Neuron (in vitro differentiated cells): ENCODE measurements at regions not wholly inside any gene's neighbourhood (a gene's known extent, or its start where the extent isn't known, plus 50 kb on each side); places are given as distances from the start of the nearest gene placed in this dataset.

ENCODE experiments used
- H2AFZ ChIP-seq: one replicate; pipeline ENCODE4 v1.6.1; 2013; ENCODE audit warnings: low read depth, mild to moderate bottlenecking, inconsistent platforms, low read length, moderate library complexity
- H3K27me3 ChIP-seq: one replicate; pipeline ENCODE4 v1.6.1; 2013; ENCODE audit warnings: low read length; ENCODE audit not compliant: insufficient read depth
- H3K36me3 ChIP-seq: one replicate; pipeline ENCODE4 v1.6.1; 2013; ENCODE audit warnings: low read length; ENCODE audit not compliant: insufficient read depth
- H3K4me1 ChIP-seq: one replicate; pipeline ENCODE4 v1.6.1; 2013; ENCODE audit warnings: low read length; ENCODE audit not compliant: insufficient read depth
- H3K4me3 ChIP-seq: 2 replicates; pipeline ENCODE4 v1.5.1; 2013; ENCODE audit warnings: mild to moderate bottlenecking, low read length, moderate library complexity
- H3K9me3 ChIP-seq: one replicate; pipeline ENCODE4 v1.6.1; 2013; ENCODE audit warnings: low read length

- H2AFZ ChIP-seq = no peak overlapping the region
- H3K27me3 ChIP-seq = no peaks in the 10 kb centered on the region
- no peaks in the 10 kb centered on the region for H3K9me3 ChIP-seq
- H3K4me3 ChIP-seq = no peak overlapping the region
- no peaks in the 10 kb centered on the region for H3K36me3 ChIP-seq
- H3K4me1 ChIP-seq = peaks cover 31% of the 10 kb centered on the region
These were observed 113.5 kb upstream of the TTC29 start for GRCh38 chr4:147059064-147059731.

GRCh38 chr4:147060151-147060931 is 114.7 kb upstream of the TTC29 start:
- Histone ChIP-seq H3K27me3 (no peaks in the 10 kb centered on the region), H3K9me3 (no peaks in the 10 kb centered on the region), H3K4me3 (no peak overlapping the region), H3K36me3 (no peaks in the 10 kb centered on the region), H2AFZ (no peak overlapping the region), H3K4me1 (peaks cover 31% of the 10 kb centered on the region)

- Histone ChIP-seq H3K4me1 (peaks cover 16% of the 10 kb centered on the region), H3K36me3 (no peaks in the 10 kb centered on the region), H3K4me3 (no peak overlapping the region), H3K27me3 (no peaks in the 10 kb centered on the region), H2AFZ (no peak overlapping the region), H3K9me3 (no peaks in the 10 kb centered on the region)
These were observed 119.2 kb upstream of the TTC29 start for GRCh38 chr4:147064856-147065255.

GRCh38 chr4:147068564-147068963 is 122.9 kb upstream of the TTC29 start:
- Histone ChIP-seq H3K4me1 (no peaks in the 10 kb centered on the region), H3K4me3 (no peak overlapping the region), H3K9me3 (peaks cover 9% of the 10 kb centered on the region), H2AFZ (no peak overlapping the region), H3K27me3 (no peaks in the 10 kb centered on the region), H3K36me3 (no peaks in the 10 kb centered on the region)

- Histone ChIP-seq H2AFZ (no peak overlapping the region), H3K4me1 (no peaks in the 10 kb centered on the region), H3K9me3 (peaks cover 9% of the 10 kb centered on the region), H3K36me3 (no peaks in the 10 kb centered on the region), H3K4me3 (no peak overlapping the region), H3K27me3 (no peaks in the 10 kb centered on the region)
These were observed 125.6 kb upstream of the TTC29 start for GRCh38 chr4:147071209-147071740.

- Histone ChIP-seq H3K9me3 (peaks cover 9% of the 10 kb centered on the region), H3K4me1 (no peaks in the 10 kb centered on the region), H3K27me3 (no peaks in the 10 kb centered on the region), H2AFZ (no peak overlapping the region), H3K36me3 (no peaks in the 10 kb centered on the region), H3K4me3 (no peak overlapping the region)
These were observed 130.5 kb upstream of the TTC29 start for GRCh38 chr4:147076179-147076578.

- H3K4me3 ChIP-seq = no peak overlapping the region
- no peak overlapping the region for H2AFZ ChIP-seq
- H3K36me3 ChIP-seq = no peaks in the 10 kb centered on the region
- no peaks in the 10 kb centered on the region for H3K4me1 ChIP-seq
- H3K27me3 ChIP-seq = no peaks in the 10 kb centered on the region
- peaks cover 9% of the 10 kb centered on the region for H3K9me3 ChIP-seq
These were observed 131.1 kb upstream of the TTC29 start for GRCh38 chr4:147076728-147077127.

- Histone ChIP-seq H3K9me3 (no peaks in the 10 kb centered on the region), H3K4me1 (no peaks in the 10 kb centered on the region), H3K27me3 (no peaks in the 10 kb centered on the region), H3K36me3 (no peaks in the 10 kb centered on the region), H3K4me3 (no peak overlapping the region), H2AFZ (no peak overlapping the region)
These were observed 132.7 kb upstream of the TTC29 start for GRCh38 chr4:147078362-147078761.

GRCh38 chr4:147078875-147079658 is 133.4 kb upstream of the TTC29 start:
- H3K27me3 ChIP-seq = no peaks in the 10 kb centered on the region
- no peak overlapping the region for H2AFZ ChIP-seq
- H3K4me3 ChIP-seq = no peak overlapping the region
- no peaks in the 10 kb centered on the region for H3K9me3 ChIP-seq
- no peaks in the 10 kb centered on the region for H3K36me3 ChIP-seq
- H3K4me1 ChIP-seq = no peaks in the 10 kb centered on the region

- peaks cover 3% of the 10 kb centered on the region for H3K4me1 ChIP-seq
- H3K9me3 ChIP-seq = no peaks in the 10 kb centered on the region
- H3K36me3 ChIP-seq = no peaks in the 10 kb centered on the region
- H2AFZ ChIP-seq = no peak overlapping the region
- no peak overlapping the region for H3K4me3 ChIP-seq
- H3K27me3 ChIP-seq = no peaks in the 10 kb centered on the region
These were observed 139.2 kb upstream of the TTC29 start for GRCh38 chr4:147084861-147085260.

GRCh38 chr4:147085781-147086180 is 140.1 kb upstream of the TTC29 start:
- Histone ChIP-seq H3K4me3 (no peak overlapping the region), H3K9me3 (no peaks in the 10 kb centered on the region), H3K27me3 (no peaks in the 10 kb centered on the region), H2AFZ (no peak overlapping the region), H3K4me1 (peaks cover 3% of the 10 kb centered on the region), H3K36me3 (no peaks in the 10 kb centered on the region)

GRCh38 chr4:147088146-147088545 is 142.5 kb upstream of the TTC29 start:
- no peak overlapping the region for H3K4me3 ChIP-seq
- H2AFZ ChIP-seq = no peak overlapping the region
- H3K9me3 ChIP-seq = no peaks in the 10 kb centered on the region
- no peaks in the 10 kb centered on the region for H3K36me3 ChIP-seq
- H3K4me1 ChIP-seq = peaks cover 3% of the 10 kb centered on the region
- H3K27me3 ChIP-seq = no peaks in the 10 kb centered on the region

- Histone ChIP-seq H3K36me3 (no peaks in the 10 kb centered on the region), H3K27me3 (no peaks in the 10 kb centered on the region), H3K9me3 (no peaks in the 10 kb centered on the region), H3K4me3 (no peak overlapping the region), H2AFZ (no peak overlapping the region), H3K4me1 (no peaks in the 10 kb centered on the region)
These were observed 144.8 kb upstream of the TTC29 start for GRCh38 chr4:147090486-147090885.
